ENCODE measurements at regions not wholly inside any gene's neighbourhood (a gene's known extent, or its start where the extent isn't known, plus 50 kb on each side); places are given as distances from the start of the nearest gene placed in this dataset.

DNA sequence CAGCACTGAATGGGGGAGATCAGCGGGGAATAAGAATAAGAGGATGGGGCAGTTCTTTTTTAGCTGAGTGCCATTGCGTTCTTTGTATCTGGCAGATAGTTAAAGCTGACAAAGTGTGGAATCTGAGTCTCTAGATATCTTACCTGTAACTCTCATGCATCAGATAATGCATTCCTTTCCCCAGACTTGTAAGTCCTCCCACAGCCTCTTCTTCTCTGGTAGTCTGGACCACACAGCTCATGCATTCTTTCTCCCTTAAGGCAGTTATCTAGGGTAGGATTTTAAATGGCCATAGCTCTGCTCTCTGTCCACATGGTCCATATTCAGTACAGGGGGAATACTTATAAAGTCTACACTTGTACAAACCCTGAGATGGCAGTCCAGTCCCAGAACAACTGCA is 54.0 kb upstream of the FGF10 start:
- no peak for TF ChIP-seq POLR2A (IDR thresholded peaks at IDR 0.05)
- TF ChIP-seq, protein P1, sequence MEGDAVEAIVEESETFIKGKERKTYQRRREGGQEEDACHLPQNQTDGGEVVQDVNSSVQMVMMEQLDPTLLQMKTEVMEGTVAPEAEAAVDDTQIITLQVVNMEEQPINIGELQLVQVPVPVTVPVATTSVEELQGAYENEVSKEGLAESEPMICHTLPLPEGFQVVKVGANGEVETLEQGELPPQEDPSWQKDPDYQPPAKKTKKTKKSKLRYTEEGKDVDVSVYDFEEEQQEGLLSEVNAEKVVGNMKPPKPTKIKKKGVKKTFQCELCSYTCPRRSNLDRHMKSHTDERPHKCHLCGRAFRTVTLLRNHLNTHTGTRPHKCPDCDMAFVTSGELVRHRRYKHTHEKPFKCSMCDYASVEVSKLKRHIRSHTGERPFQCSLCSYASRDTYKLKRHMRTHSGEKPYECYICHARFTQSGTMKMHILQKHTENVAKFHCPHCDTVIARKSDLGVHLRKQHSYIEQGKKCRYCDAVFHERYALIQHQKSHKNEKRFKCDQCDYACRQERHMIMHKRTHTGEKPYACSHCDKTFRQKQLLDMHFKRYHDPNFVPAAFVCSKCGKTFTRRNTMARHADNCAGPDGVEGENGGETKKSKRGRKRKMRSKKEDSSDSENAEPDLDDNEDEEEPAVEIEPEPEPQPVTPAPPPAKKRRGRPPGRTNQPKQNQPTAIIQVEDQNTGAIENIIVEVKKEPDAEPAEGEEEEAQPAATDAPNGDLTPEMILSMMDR (IDR thresholded peaks at IDR 0.05): no peak
